A204.1 (cell line): ENCODE measurements at regions not wholly inside any gene's neighbourhood (a gene's known extent, or its start where the extent isn't known, plus 50 kb on each side); places are given as distances from the start of the nearest gene placed in this dataset.
"Not testable (repeated sequence)": the region's sequence is repeated elsewhere in the genome, so short reads cannot be mapped to it uniquely, and the experiment has no call there.

Experiments
- FAIRE-seq: peaks from 2 replicates; lab custom pipeline; 2012; peaks lifted over from hg19 to GRCh38; lab: Jason Lieb, UNC

DNA sequence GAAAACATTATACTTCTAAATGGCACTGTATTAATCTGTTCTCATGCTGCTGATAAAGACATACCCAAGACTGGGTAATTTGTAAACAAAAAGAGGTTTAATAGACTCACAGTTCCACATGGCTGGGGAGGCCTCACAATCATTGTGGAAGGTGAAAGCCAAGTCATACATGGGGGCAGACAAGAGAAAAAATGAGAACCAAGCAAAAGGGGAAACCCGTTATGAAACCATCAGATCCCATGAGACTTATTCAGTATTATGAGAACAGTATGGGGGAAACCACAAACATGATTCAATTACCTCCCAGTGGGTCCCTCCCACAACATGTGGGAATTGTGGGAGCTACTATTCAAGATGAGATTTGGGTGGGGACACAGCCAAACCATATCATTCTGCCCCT is 408.3 kb downstream of the BMP2 start:
- FAIRE-seq, result not testable (repeated sequence)

DNA sequence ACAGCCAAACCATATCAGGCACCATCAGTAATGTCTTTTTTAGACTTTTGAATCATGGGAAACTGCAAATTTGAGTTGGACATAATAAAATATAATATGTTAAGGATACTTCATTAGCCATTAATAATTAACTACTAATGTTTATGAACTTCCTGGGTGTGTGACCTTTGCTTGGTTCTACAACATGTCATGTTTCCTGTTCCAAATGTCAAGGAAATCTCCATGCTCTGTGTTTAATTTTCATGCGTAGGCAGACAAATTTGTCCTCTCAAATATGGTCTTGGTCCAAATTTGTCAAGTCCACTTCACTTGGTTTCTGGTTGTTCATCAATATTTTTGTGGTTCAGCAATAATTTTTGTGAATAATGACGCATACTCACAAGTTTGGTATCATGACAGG is 410.5 kb downstream of the BMP2 start:
- no peak for FAIRE-seq

DNA sequence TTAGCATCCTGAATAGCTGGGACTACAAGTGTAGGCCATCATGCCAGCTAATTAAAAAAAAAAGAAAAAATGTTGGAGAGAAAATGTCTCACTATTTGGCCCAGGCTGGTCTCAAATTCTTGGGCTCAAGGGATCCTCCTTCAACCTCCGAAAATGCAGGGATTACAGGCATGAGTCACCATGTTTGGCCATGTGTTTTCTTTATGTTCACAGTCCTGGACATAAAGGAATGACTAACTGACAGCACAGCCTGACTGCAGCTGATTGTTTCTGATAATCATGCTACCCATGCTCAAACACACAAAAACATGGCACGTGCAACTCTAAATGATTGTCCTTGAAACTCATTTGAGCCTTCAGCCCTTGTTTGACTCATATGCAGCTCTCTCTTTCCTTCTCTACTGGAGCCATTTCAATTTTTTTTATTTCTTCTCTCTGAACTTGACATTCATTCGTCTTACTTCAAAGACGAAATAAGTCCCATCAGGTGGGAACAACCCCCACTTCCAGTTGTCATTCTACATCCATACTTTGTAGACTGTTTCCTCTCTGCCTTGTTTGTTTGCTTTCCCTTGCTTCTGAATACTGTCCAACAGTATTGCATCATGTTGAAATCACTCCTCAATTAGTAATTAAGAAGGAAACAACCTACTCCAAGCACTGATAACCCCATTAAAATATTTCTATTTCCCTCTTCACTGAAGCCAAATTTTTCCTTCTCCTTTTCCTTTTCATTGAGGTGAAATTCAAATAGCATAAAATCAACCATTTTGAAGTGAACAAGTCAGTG is 413.0 kb downstream of the BMP2 start:
- no peak for FAIRE-seq

DNA sequence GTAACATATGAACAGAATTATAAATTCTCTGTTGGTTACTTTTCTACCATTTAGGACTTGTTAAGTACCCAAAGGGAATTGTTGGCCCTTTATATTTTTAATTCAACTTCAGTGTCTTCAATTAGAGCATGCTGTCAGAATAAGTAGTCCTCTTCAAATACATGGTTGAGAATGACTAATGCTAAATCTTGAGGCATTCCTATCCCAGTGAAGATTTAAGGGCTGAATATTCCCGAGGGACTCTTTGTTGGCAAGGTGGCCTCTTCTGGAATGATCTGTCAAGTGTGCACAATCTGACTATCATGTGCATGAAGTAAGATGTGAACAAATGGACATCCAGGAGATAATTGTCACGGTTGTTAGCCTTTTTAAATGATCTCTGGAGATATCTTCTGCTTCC is 421.7 kb downstream of the BMP2 start:
- no peak for FAIRE-seq

DNA sequence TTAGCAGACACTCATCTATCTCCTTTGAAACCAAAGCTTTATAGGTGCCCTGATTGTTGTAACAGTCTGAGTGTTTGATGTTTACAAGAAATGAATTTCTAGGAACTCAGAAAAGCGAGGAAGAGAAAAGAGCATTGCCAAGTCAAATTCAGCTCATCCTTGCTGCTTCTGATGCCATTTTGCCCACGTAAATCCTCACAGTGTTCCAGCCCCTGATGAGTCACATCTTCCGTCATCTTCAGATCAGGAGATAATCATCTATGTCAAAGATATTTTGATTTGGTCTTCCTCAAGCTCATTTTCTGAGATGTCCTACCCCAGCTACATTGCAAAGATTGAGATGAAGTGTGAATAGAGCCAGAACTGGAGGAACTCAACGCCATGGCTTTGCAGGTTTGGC is 426.2 kb downstream of the BMP2 start:
- no peak for FAIRE-seq

DNA sequence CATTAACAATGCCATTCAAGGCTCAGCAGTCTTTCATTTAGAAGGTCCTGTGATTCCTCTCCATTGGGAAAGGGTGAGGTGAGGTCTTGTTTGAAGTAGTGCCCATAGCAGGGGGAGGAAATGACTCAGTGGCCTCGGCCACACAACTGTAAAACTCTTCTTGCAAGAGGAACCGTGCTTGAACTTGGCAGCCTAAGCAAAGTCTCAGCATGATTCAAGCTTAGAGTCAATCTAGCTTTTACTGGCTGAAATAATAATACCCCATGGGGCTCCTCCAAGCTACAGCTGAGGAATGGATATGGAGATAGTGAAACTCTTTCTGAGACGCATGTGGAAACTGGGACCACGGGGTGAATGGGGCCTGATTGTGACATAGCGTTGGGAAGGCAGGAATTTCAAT is 428.2 kb downstream of the BMP2 start:
- FAIRE-seq, result no peak

DNA sequence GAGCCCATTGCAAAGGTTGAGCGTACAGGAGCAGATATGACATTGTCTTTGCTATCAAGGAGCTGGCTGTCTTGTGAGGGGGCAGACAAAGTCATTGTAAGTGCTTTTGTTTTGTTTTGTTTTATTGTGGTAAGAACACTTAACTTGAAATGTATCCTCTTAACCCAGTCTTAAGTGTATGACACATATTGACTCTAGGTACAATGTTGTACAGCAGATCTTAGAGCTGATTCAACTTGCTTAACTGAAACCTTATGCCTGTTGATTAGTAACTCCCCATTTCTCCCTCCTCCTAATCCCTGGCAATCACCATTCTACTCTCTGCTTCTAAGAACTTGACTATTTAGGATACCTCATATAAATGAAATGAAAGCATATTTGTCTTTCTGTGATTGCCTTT is 429.0 kb downstream of the BMP2 start:
- FAIRE-seq, result no peak

DNA sequence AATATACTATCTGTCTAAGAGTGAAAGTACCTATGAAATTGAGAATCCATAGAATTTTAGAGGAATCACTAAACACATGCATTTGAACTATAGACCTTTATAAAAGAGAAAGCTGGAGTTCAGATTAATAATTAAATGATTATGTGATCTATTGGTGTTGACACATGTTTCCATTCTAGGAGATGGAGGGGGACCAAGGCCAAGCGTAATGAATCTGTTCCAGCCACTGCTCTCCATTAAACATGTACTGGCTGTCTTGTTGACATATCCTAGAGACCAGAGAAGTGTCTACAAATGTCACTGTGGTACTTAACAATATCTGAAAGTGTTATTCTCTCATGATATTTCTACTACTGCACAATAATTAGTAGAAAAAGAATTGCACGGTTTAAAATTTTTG is 432.4 kb downstream of the BMP2 start:
- no peak for FAIRE-seq

DNA sequence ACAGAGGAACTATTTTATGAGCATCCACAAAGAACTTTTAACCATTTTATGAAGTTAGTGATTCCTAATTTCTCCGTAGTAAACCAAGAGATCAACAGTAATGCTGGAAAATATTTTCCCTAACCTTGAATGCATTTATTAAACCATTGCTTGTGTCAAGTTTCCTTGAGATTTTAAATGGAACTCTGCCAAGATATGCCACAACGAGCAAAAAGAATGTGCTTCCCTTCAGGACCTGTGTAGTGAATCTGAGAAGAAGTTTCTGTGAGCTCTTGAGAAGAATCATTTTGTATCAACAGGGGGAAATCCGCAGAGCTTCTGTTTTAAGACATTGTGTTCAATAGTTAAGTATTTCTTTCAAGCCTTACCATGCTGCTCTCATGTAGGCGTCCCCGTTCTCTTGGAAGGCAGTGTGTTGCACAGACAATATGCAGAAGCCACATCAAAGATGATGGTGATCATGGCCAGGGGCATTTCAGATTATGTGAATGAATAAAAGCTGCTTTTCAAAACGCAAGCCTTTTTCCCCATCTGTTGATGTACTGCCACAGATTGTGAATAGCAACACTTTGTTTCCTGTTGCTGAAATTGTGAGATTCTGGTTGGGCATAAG is 439.8 kb downstream of the BMP2 start:
- no peak for FAIRE-seq

DNA sequence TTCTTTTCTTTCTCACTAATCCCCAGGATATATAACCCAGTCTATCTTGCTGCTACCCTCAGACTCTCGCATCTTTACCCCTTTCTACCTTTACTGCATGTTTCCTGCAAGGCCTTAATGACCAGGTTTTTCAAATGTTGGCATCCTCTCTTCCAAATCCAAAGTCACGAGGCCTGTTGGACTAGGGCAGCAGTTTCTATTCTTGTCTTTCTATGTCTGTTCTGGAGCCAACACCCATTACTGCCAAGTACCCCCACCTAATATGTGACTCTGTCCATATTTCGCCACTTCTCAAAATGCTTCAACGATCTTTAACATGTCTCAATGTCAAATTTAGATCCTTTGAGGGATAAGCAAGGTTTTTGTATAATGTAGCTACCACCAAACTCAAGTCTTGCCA is 443.4 kb downstream of the BMP2 start:
- FAIRE-seq, result no peak

DNA sequence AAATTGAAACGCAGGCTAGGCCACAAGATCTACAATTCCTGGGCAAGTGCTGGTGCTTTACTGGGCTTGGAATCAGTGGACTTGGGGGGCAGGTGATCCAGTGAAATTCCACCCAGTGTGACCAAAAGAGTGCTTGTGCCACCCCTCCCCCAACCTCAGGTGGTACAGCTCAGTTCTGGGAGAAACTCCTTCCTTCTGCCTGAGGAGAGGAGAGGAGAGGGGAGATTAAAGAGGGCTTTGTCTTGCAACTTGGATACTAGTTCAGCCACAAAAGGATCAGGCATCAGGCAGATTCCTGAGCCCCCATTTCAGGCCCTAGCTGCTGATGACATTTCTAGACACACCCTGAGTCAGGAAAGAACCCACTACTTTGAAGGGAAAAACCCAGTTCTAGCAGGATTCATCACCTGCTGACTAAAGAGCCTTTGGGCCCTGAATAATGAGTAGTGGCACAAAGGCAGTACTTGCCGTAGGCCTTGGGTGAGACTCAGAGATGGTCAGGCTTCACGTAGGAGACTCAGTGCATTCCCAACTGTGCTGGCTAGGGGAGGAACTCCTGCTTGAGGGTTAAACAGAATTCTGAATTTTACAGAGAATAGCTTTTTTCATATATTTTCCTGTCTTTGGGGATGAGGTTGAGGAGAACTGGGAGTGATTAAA is 446.7 kb downstream of the BMP2 start:
- no peak for FAIRE-seq

DNA sequence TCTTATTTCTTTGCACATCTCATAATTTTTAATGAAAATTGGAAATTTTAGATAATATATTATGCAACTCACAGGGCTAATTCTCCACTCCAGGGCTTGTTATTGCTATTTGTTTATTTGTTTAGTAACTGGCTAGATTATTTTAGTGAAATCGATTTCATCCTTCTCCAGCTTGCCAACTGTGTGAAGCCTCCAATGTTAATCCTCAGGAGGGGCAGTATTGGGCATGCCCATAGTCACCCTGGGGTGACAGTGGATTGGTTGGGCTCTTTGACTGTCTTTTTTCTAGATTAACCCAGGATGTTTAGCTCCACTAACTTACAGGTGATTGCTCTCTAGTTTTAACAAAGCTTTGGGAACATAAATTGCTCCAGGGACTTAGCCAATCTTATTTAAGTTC is 450.1 kb downstream of the BMP2 start:
- no peak for FAIRE-seq

DNA sequence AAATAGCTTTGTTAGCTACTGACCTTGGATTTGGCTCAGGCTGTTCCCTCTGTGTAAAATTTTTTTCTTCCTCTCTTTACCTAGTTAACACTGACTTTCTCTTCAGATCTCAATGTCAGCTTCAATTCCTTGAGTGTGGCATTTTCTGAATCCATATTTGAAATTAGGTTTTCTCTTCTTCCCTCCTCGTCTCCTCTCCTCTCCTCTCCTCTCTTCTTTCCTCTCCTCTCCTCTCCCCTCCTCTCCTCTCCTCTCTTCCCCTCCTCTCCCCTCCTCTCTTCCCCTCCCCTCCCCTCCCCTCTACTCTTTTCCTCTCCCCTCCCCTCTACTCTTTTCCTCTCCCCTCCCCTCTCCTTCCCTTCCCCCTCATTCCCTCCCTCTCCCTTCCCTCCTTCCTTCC is 453.3 kb downstream of the BMP2 start:
- no peak for FAIRE-seq

DNA sequence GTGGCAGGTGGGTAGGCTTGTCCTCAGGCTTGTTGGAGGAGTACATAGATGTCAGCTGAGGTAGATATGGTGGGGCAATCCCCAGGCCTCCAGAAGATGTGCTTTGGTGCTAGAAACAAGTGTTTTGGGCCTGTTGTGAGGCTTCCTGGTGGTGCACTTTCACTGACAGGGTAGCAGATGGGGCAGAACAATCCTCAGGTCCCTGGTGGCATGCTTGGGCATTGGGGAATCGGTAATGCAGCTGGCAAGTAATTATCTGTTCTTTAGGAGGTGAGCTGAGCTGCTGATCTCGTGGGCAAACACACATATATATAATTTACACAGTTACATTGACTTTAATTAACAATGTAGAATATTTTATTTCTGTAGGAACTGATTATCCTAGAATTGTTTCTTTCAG is 458.7 kb downstream of the BMP2 start:
- no peak for FAIRE-seq

DNA sequence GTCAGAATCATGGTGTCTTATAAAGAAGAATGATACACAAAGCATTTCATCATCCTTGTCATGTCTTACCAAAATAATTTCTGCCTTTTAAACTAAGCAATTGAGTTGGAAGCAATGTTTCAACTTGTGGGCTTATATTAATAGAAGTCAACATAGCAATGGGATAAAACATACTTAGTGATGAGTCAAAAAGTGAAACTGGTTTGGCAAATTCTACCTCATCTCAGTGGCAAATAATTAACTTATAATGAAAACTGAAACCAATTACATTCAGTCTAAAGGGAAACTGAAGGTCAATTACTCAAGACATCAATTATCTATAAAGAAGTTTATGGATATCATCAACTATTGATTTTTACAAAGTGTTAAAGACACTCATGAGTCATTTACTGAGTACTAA is 463.8 kb downstream of the BMP2 start:
- FAIRE-seq, result no peak

DNA sequence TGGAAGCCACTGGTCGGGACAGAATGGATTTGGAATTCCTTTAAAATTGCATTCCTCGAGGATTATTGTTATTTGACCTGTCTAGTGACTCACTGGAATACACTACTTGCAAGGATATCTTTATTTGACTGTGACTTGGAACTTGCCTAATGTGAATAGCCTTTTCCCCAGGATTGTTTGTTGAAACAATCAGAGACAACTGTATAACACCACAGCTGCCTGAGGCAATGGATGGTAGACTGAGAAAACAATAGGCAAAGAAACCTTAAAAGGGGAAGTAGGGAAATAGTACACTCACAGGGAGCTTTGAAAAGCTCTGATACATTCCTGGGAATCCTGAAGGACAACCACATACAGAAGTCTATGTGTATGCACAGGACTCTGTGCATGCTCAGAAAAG is 465.3 kb downstream of the BMP2 start:
- FAIRE-seq, result no peak

DNA sequence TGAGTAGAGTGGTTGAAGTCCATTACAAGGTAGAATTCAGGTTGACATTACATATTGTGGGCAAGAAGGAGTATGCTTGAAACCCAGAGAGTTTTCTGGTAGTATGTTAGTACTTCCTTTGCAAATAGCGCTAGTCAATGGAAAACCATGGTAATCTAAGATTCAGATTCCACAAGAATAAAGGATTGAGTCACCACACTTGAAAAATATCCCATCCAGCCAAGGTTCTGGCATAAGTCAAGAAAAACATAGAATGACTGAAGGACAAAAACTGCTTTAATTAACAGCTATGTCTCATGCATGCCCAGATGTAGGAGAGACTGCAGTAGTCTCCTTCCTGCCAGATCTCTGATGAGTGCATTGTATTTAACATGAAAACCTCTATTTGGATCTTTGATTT is 469.8 kb downstream of the BMP2 start:
- no peak for FAIRE-seq

DNA sequence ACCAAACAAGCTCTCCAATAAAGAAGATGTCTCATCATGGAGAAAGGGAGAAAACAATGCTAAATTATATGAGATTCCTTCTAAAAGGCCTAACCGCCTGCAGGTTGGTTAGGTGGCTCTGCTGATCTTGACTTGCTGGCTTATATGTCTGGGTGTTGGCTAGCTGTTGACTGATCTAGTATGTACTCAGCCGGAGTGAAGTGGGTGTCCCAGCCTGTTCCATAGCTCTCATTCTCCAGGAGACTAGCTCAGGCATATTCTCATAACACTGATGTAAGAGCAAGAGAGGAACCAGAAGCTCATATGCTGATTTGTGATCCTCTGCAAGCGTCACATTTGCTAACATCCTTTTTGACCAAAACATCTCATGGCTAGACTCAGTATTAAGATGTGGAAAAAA is 473.0 kb downstream of the BMP2 start:
- FAIRE-seq, result no peak

DNA sequence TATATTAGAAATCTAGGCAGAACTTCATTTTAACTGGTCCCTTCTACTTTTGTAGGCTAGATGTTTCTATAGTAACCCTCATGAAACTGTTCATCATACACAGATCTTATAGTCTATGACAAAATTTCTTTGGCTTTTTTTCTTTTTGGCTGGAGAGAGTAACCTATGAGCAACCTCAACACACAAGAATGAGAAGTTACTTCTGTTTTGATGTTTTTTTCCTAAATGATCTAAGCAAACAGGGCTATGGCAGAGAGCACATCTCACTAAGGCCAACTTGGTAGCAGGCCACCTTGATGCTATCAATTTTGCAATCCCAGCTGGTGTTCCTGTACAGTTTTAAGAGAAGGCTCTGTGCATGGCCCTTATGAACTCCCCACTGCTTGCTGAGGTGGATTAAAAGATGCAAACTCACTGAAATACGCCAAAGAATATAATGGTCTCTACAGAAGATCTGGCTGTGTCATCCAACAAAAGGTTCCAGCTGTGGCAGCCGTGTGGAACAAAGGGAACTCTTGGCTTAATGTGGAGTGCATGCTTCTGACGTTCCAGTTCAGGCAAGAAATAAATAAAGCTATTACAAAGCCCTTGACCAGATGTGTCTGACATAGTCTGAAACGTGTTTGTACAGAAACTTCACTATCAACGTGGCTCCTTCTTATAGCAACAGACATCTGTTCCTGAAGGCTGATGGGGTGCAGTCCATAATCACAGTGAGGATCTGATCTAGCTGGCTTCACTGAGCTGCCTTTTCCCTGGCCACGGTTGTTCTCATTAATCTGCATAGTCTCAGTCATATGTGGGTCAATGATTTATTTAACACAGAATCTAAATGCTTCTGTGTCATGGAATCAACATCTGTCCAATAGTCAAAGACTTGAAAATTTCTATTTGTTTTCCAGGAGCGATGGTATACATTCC is 481.1 kb downstream of the BMP2 start:
- FAIRE-seq, result no peak

DNA sequence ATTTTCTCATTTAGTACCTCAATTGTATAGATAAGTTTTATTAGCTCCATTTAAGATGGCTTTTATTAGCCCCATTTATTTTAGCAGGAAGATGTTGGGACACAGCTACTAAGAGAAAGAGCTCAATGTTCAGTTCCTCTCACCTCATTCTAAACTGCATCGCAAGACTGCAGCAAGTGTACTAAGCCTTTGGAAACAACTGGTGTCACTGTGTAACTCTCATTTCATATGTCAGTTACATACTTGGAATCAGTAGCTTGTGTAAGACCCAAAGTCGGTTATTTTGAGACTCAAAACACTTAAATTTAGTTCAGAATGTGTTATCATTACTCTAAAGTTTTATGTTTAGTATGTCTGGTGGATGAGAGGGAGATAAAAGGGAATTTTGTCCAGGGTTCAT is 482.9 kb downstream of the BMP2 start:
- no peak for FAIRE-seq

DNA sequence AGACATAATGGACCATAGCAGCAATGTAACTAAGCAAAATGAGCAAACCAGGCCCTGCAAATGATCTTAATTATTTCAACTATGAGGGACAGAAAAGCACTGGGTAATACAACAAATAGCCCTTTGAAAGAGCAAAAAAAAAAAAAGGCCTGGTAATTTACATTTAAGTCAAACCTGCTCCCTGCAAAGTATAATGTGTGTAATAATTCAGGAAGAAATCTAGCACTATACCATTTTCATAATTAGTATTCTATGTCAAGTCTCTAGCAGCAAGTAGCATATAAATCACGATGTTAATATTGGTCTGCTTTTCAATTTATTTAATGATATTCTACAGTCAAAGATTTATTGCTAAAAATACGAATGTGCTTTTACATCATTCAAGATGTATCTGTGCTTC is 489.6 kb downstream of the BMP2 start:
- no peak for FAIRE-seq

DNA sequence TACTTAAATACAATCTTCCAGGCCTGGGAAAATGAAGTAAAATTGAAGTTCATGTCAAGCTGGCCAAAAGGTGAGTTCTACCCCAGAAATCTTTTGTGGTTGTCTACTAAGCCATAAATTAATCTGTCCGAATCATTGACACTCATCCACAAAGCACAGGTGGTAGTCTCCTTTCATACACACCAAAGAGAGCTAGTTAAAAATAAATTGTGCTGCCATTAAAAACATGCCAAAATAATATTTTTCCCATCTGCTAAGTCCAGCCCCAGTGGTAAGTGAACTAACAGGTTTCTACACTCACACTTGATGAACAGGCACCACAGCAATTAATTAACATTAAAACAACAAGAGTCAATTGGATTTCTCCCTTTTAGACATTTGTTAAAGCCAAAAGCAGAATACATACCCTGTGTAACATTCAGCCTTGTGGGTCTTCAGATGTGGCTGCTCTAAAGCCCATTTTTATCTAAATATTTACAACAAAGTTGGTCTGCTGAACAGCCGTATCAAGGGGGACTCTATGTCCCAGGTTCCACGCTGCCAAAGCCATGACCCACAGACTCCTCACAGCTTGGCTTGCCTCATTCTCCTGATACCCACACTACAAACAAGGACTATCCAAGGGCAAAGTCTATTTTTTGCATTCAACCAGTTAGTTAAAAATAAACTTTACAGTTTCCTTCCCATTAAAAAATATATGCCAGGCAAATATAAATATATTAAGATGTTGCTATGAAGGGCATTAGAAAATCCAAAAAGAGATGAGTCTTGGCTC is 490.4 kb downstream of the BMP2 start:
- FAIRE-seq, result no peak
